ENCODE measurements at regions not wholly inside any gene's neighbourhood (a gene's known extent, or its start where the extent isn't known, plus 50 kb on each side); places are given as distances from the start of the nearest gene placed in this dataset.

DNA sequence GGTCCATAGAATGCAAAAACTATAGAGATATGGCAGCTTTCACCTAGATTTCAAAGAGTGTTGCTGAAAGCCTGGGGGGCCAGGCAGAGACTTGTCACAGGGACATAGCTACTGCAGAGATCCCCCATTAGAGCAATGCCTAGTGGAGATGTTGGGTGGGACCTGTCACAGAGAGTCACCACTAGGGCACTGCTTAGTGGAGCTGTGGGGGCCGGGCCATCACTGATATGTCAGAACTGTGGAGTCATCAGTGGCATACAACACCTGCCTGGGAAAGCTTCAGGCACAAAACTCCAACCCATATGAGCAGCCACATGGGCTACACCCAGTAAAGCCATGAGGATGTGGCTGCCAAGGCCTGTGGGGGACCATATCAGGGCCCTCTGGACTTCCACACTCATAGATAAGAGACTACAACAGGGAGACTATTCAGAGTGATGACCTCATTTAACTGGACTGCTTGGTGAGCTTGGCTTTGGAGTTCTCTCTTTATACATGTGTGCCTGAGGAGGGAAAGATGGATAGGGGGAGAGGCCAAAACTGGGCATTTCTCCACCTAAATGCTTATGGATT lies 176.3 kb downstream of the ZNF621 start:
- no peak for DNase-seq (ENCODE audit: low read depth)

DNA sequence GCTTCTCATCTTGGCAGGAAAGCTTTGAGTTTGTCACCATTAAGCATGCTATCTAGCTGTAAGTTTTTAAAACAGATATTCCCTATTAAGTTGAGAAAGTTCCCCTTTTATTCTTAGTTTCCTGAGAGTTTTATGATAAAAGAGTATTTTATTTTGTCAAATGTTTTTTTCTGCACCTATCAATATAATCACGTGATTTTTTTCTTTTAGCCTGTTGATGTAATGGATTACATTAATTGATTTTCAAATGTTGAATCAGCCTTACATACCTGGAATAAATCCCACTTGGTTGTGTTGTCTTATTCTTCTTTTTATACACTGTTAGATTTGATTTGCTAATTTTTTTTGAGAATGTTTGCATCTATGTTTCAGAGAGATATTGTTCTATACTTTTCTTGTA lies 179.5 kb downstream of the ZNF621 start:
- no peak for DNase-seq (ENCODE audit: low read depth)

DNA sequence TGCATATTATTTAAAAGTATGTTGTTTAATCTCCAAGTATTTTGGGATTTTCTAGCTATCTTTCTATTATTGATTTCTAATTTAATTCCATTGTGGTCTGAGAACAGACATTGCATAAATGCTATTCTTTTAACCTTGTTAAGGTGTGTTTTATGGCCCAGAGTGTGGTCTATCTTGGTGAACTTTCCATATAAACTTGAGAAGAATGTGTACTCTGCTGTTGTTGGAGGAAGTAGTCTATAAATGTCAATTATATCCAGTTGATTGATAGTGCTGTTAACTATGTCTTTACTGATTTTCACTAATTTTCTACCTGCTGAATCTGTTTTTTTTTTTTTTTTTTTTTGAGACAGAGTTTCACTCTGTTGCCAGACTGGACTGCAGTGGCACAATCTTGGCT lies 180.9 kb downstream of the ZNF621 start:
- no peak for DNase-seq (ENCODE audit: low read depth)

DNA sequence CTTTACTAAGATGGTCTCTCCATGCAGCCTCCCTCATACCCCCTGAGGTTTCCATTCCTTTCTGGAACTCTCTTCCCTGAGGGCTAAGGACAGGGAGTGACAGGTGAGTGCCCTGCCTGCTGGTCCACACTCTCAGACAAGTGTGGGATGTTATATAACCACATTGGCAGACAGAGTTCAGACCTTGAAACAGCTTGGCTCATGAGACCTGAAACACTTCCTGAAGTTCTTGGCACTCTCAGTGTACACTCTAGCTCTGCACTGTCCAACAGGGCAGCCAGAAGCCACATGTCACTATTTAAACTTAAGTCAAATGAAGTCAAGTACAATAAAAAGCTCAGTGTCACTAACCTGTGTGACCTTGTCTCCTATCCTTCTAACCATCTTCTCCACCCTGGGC lies 188.5 kb downstream of the ZNF621 start:
- no peak for DNase-seq (ENCODE audit: low read depth)

DNA sequence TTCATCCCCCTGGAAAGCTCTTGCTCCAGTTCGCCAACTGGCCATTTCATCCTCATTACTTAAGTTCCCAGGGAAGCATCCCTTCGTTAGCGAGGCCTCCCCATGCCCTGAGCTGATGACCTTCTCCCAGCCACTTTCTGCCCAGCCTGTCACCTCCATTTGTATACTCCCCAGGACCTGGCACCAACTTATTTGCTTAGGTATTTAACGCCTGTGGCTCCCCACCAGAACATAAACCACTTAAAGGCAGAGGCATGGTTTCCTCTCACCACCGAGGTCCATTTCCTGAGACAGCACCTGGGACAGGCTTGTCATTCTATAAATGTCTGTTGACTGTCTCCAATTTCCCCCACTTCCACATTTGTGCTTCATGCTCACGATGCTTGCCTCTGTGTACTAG lies 189.0 kb downstream of the ZNF621 start:
- no peak for DNase-seq (ENCODE audit: low read depth)

DNA sequence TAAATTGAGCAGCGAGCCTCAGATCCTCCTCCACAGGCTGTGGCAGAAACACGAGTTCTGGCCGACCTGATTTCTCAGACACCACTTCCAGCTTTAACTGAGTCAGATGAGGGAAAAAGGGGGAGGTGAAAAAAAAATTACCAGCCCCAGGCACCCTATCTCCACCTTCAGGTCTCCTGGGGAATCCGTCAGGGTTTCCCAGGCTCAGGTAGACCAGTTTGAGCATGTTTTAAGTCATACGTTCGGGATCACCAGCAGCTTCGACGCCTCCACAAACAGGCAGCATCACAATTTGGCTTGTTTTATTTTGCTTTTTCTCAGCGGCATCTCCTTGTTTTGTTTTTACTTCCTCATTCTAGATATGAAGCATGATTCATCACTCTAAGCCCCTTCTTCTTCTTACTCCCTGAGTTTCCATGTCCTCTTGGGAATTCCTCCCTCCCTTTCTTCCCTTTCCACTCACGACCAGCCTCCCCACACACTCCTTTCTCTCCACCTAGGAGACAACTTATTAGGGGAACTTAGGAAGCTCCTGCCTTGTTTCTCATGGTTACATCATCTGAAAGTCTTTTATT lies 190.1 kb downstream of the ZNF621 start:
- DNase-seq (ENCODE audit: low read depth): peak; percentile 3

DNA sequence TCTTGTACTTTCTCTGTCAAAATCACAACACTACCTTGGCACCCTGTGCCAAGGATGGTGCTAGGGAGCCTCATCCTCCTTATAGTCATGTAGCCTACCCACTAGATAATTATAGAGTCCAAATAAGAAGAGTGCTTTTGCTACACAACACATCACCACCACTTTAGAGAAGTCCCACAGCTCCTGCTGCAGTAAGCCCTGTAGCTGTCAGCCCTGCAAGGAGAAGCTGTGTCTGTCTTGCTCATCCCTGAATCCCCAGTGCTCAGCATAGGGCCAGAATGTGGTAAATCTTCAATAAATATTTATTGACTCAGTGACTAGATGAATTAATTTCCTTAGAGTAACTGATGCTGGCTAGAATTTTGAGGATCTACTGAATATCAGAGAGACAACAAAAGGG lies 190.8 kb downstream of the ZNF621 start:
- no peak for DNase-seq (ENCODE audit: low read depth)

DNA sequence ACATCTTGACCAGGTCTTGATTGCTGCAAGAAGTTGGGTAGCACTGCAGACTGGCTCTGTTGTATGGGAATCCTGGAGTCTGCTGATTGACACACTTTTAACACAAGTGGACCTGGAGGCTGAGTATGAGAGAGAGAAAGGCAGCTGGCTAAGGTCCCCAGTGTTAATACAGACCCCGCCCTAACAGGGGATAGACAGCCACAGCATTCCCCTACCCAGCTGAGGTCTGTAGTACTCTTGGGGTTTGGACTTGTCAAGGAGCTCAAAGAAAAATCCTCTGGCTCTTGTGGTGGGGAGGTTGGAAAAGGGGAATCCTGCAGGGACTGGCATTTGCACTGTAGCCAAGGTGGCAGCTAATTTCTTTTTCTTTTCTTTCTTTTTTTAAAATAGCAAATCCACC lies 192.7 kb downstream of the ZNF621 start:
- DNase-seq (ENCODE audit: low read depth): no peak

DNA sequence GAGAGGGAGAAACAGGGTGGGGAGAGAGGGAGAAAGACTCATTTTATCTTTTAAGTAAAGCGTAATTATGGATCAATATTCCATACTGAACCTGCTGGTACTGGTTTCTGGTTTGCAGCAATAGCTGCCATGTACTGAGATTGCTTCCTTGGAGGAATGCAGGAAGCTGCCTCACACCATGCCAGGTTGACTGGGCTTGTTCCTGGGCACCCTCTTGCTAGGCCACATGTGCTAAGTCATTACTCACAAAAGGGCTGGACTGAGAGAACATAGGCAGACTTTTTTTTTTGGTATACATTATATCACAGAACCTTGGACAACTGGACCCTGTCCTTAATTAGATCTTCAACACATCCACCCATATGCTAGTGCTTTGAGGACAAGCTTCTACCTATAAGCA lies 193.4 kb downstream of the ZNF621 start:
- no peak for DNase-seq (ENCODE audit: low read depth)

DNA sequence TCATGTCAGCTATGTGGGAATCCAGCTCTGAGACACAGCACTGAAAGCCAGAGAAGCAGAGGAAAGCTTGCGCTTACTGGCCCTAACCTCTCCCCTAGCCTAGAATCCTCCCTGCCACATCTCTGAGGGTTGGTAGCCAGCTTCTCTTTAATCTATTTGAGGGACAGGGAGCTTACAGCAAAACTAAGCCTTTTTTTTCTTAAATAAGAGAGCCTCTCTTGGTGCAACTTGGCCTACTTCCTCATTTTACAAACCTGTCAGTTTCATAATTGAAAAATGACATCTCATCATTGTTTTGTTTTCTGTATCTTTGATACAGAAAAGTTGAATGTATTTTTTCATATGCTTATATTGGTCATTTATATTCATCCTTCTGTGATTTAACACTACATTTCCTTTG lies 193.9 kb downstream of the ZNF621 start:
- DNase-seq (ENCODE audit: low read depth): no peak

DNA sequence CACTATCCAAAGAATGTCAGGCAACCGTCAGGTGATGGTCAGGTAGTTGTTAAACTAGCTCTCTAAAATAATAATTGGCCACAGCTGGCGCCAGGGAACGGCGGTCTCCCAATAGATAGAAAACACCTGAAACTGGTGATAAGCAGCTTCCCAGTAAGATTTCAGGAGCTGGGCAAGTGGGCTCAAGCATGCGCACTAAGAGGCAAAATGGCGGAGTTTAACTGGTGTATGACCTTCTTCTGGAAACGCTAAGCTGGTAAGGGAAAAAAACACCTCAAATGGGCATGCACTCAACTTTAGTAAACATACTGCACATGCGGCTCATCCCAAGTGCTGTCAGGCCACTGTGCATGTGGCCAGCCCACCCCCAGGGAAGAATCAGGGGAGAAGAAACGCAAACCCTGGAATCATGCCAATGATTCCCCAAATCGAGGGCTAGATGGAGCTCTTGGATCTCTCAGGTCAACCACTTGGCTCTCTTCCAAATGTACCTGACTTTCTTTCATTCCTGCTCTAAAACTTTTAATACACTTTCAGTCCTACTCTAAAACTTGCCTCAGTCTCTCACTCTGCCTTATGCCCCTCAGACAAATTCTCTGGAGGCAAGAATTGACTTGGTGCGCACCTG lies 195.0 kb downstream of the ZNF621 start:
- peak; percentile 10 for DNase-seq (ENCODE audit: low read depth)

DNA sequence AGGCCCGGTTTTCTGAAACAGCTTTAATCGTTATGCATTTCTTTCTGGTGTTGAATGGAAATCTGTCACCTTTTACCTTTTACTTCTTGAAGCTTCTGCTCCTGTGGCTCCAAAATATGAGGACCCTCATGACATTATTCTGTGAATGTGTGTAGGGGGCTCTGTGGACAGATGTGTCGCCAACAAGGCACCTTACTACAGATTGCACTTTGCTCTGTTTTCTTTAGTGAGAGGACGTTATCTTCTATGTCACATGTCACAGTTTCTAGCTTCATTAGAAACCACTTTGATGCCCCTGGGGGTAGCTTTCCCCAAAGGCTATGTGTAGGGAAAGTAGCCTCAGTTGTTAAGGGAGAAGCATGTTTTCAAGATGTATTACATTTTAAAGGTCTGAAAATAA lies 195.6 kb downstream of the ZNF621 start:
- DNase-seq (ENCODE audit: low read depth): no peak

DNA sequence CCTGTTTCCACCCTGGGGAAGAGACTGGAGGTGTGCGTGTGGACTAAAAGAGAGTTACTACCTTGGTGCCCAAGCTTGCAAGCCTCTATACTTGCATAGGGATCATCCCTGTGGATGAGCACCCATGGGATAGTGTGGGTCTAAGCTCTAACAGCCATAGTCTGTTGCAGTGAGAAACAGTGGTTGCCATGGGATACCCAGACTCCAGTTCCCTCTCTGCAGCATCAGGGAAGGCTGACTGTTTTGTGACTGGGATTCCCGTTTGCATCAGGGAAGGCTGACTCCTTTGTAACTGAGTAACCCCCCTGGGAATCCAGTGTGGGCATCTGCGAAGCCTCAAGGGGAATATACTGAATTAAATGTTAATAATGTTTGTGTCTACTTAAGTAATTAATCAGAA lies 196.1 kb downstream of the ZNF621 start:
- DNase-seq (ENCODE audit: low read depth): no peak

DNA sequence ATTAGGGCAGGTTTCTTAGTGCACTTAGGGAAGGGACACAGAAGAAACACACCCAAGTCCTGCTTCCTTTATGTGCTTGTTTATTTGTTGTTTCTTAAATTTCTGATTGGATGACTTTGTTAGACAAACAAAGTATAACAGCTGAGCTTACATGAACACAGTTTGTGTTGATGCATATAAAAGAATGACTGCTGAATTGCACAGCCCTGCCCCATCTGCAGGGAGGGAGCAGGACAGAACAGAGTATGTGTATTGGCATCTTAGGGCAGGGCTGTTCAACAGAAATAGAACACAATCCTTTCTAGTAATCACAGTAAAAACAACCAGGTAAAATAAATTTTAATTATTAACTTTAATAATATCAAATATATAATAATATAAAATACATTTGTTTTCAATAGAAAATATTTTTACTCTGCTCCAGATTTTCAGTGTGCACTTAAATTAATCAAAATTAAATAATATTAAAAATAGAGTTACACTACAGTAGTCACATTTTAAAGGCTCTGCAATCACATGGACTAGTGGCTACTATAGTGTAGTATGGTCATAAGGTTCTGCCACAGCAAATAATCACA lies 198.4 kb downstream of the ZNF621 start:
- no peak for DNase-seq (ENCODE audit: low read depth)

DNA sequence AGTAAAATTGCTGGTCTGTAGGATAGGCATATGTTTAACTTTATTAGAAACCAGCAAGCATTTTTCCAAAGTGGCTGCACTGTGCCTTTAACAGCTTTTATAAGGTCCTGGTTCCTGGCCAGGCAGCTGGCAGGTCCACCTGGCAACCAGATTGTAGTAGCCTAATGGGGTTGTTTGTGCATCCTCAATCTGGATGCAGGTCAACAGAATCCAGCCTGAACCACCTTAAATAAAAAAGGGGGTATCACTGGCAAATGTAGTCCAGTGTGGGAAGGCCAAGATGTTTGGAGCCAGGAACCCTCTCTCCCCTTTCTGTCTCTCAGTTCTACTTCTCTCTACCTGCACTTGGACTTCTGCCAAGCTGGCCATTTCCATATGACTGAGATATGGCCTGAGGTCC lies 200.3 kb downstream of the ZNF621 start:
- DNase-seq (ENCODE audit: low read depth): no peak

DNA sequence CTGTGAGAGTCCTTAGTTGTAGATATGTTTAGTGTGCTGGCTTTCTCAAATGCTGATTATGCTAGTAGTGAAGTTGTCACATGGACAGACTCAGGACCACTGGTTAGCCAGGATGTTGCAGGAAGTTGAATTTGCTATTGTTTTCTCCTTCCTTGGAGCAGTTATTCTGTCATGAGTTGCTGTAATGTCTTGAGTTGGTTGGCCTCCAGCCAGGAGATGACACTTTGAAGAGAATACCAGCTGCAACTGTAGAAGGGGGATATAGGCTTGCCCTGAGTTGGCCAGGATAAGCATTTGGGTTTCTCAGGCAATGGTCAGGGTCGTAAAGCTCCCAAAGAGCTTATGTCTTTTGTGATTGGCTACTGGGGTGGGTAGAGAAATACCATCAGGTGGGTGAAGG lies 206.7 kb downstream of the ZNF621 start:
- DNase-seq (ENCODE audit: low read depth): no peak

DNA sequence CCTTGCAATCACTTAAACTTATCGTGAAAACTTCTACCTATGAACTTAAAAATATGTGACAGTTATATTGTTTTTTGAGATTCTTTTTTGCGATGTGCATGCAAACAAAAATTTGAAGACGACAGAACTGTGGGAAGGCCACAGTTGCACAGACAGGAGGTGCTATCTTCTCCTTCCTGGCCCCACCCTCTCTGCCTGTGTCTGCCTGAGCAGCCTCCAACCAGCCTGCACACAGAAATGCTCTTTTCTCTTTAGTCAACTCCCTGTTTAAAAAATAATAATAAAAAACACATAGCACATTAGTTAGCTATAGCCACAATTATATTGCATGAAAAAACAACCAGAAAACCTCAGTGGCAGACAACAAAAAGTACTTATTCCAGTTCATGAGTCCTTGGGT lies 212.2 kb downstream of the ZNF621 start:
- no peak for DNase-seq (ENCODE audit: low read depth)

DNA sequence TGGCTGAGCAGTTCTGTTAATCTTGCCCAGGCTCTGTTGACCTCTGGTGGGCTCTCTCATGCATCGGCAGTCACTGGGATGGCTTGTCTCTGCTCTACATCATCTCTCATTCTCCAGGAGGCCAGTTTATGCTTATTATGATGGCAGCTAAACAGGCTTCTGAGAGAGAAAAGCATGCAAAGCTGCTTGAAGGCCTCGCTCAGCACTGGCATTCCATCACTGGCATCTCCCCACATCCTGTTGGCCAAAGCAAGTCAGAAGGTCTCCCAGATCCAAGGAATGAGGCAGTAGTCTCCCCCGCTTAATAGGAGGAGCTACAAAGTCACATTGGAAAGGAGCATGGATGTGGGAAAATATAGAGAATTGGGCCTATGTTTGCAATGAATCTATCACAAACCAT lies 212.6 kb downstream of the ZNF621 start:
- DNase-seq (ENCODE audit: low read depth): peak; percentile 3

DNA sequence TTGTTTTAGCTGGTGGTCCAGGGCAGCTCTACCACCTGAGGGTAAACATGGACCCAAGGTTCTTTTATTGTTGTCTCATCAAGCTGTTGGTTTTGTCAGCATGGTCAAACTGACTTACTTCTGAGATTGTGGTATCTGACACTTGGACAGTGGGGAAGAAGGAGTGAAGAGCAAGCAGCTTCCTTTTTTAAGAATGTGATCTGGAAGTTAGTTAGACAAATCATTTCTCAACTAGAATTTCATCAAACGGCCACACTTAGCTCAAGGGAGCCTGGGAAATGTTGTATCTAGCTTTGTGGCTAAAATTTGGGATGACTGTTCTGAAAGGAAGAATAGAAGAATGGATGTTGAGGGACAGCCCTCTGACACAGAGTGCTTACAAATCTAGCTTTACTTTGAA lies 215.2 kb downstream of the ZNF621 start:
- DNase-seq (ENCODE audit: low read depth): no peak

DNA sequence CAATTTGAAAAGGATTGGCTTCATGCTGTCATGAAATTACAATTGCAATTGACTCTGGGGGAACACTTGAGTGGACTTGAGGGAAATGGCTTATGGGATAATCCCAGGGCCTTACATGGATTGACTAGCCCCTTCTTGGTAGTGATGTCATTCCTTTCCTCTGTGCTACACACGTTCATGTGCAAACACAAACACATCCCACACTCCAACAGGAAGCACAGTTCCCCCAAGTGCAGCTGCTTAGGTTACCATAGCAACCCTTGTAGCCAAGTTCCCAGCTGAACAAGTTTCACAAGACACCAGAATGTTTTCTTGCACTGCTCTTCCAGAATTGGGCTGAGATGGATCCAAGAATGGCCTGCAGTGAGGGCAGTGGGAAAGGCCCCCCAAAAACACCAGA lies 217.0 kb downstream of the ZNF621 start:
- peak; percentile 55 for DNase-seq (ENCODE audit: low read depth)

DNA sequence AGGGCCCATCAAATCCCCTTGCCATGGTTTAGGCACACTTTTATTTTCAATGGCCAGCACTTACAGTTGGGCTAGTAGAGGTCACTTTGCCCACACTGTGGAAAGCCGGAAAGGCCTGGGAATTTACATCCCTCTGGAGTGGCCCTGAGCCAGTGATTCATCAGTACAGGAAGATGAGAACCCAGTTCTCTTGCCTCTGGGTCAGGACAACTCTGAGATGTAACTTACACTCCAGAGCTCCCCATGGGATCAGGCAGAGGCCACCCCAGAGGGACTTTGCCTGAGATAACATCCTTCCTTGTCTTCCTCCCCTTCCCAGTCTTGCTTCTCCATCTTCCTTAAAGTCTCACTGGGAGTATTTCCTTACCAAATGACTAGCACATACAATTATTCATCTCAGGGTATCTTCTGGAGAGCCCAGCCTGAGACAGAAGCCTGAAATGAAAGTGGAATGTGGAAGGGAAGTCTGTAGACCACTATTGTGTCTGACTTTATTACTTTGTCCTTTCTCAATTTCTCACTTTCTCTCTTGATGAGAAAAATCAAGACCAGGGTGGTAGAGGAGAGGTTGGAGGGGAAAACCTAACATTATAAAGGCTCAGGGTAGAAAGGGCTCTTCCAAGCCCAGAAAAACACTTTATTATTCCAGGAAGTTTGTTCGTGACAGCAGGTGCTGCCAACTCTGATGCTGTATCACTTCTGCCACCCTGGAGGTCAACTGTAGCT lies 220.8 kb downstream of the ZNF621 start:
- no peak for DNase-seq (ENCODE audit: low read depth)

DNA sequence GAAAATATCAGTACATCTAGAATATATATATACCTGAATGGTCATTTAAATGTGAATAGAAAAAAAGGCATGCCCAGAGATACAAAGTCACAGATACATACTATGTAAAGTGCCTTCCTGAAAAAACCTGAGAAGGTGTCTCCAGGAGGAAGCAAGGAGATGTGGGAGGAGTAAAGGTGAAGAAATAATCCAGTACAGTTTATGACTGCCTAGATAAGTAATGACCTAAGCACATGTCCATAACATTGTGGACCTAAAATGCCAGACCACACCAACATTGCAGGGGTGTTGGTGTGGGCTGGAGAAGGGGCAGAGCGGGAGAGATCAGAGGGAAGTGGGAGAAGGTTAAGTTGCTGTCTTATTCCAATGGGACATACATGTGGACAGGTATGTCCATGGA lies 226.9 kb downstream of the ZNF621 start:
- no peak for DNase-seq (ENCODE audit: low read depth)

DNA sequence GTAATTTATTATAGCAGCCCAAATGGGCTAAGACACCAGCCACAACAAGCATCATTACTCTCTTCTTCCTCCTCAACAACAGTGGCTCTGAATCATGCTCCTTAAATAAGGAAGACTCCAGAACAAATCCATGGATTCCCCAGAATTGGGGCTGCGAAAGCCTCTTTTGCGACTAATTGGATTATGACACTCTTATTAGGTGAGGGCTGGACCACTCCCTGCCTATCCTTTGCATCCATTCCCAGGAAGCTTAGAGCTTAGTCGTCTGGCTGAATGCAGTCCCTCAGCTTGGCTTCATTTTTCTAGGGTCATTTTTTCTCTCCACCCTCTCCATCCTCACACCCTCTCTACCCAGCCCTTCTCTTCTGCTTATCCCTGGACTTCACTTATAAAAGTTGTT lies 227.7 kb downstream of the ZNF621 start:
- DNase-seq (ENCODE audit: low read depth): no peak

All from amniotic epithelial cell (primary cell).